ENCODE measurements at regions not wholly inside any gene's neighbourhood (a gene's known extent, or its start where the extent isn't known, plus 50 kb on each side); places are given as distances from the start of the nearest gene placed in this dataset.
"Not testable (repeated sequence)": the region's sequence is repeated elsewhere in the genome, so short reads cannot be mapped to it uniquely, and the experiment has no call there.

GRCh38 chr11:87604350-87604749, 566.6 kb downstream of the TMEM135 start:
- DNase-seq (ENCODE audit: insufficient read length, low spot score) (no peak), FAIRE-seq (no peak)
- no peak for TF ChIP-seq PAX5 (IDR thresholded peaks at IDR 0.05; ENCODE audit: insufficient read depth, low read length, severe bottlenecking)
- TF ChIP-seq POLR2A (IDR thresholded peaks at IDR 0.05; ENCODE audit: low read depth, low read length) = no peak
- no peak for TF ChIP-seq TAF1 (IDR thresholded peaks at IDR 0.05; ENCODE audit: low read depth, low read length)
- no peak for TF ChIP-seq POU2F2 (IDR thresholded peaks at IDR 0.05; ENCODE audit: low read depth, low read length)
- TF ChIP-seq POLR2AphosphoS5 (IDR thresholded peaks at IDR 0.05; ENCODE audit: low read depth, low read length) = no peak
- TF ChIP-seq SPI1 (IDR thresholded peaks at IDR 0.05; ENCODE audit: low read depth, low read length) = no peak

- FAIRE-seq = no peak
- TF ChIP-seq POU2F2 (IDR thresholded peaks at IDR 0.05; ENCODE audit: low read depth, low read length) = no peak
- no peak for TF ChIP-seq PAX5 (IDR thresholded peaks at IDR 0.05; ENCODE audit: insufficient read depth, low read length, severe bottlenecking)
- TF ChIP-seq SPI1 (IDR thresholded peaks at IDR 0.05; ENCODE audit: low read depth, low read length) = no peak
- no peak for TF ChIP-seq TAF1 (IDR thresholded peaks at IDR 0.05; ENCODE audit: low read depth, low read length)
- no peak for TF ChIP-seq POLR2AphosphoS5 (IDR thresholded peaks at IDR 0.05; ENCODE audit: low read depth, low read length)
- TF ChIP-seq POLR2A (IDR thresholded peaks at IDR 0.05; ENCODE audit: low read depth, low read length) = no peak
- DNase-seq (ENCODE audit: insufficient read length, low spot score) = no peak
Measured at GRCh38 chr11:87603887-87604286, 566.2 kb downstream of the TMEM135 start.

- no peak for FAIRE-seq
- no peak for DNase-seq (ENCODE audit: insufficient read length, low spot score)
- TF ChIP-seq PAX5 (IDR thresholded peaks at IDR 0.05; ENCODE audit: insufficient read depth, low read length, severe bottlenecking) = no peak
- no peak for TF ChIP-seq POU2F2 (IDR thresholded peaks at IDR 0.05; ENCODE audit: low read depth, low read length)
- TF ChIP-seq POLR2AphosphoS5 (IDR thresholded peaks at IDR 0.05; ENCODE audit: low read depth, low read length) = no peak
- no peak for TF ChIP-seq SPI1 (IDR thresholded peaks at IDR 0.05; ENCODE audit: low read depth, low read length)
- TF ChIP-seq TAF1 (IDR thresholded peaks at IDR 0.05; ENCODE audit: low read depth, low read length) = no peak
- TF ChIP-seq POLR2A (IDR thresholded peaks at IDR 0.05; ENCODE audit: low read depth, low read length) = no peak
Measured at GRCh38 chr11:87602776-87603175, 565.0 kb downstream of the TMEM135 start.

- DNase-seq (ENCODE audit: insufficient read length, low spot score) = no peak
- no peak for TF ChIP-seq TAF1 (IDR thresholded peaks at IDR 0.05; ENCODE audit: low read depth, low read length)
- TF ChIP-seq POU2F2 (IDR thresholded peaks at IDR 0.05; ENCODE audit: low read depth, low read length) = no peak
- no peak for TF ChIP-seq POLR2AphosphoS5 (IDR thresholded peaks at IDR 0.05; ENCODE audit: low read depth, low read length)
- TF ChIP-seq PAX5 (IDR thresholded peaks at IDR 0.05; ENCODE audit: insufficient read depth, low read length, severe bottlenecking) = no peak
- TF ChIP-seq SPI1 (IDR thresholded peaks at IDR 0.05; ENCODE audit: low read depth, low read length) = no peak
- no peak for TF ChIP-seq POLR2A (IDR thresholded peaks at IDR 0.05; ENCODE audit: low read depth, low read length)
- FAIRE-seq = no peak
Measured at GRCh38 chr11:87600938-87601337, 563.2 kb downstream of the TMEM135 start.

- no peak for TF ChIP-seq POLR2A (IDR thresholded peaks at IDR 0.05; ENCODE audit: low read depth, low read length)
- TF ChIP-seq POU2F2 (IDR thresholded peaks at IDR 0.05; ENCODE audit: low read depth, low read length) = no peak
- no peak for TF ChIP-seq SPI1 (IDR thresholded peaks at IDR 0.05; ENCODE audit: low read depth, low read length)
- no peak for TF ChIP-seq POLR2AphosphoS5 (IDR thresholded peaks at IDR 0.05; ENCODE audit: low read depth, low read length)
- no peak for TF ChIP-seq TAF1 (IDR thresholded peaks at IDR 0.05; ENCODE audit: low read depth, low read length)
- no peak for TF ChIP-seq PAX5 (IDR thresholded peaks at IDR 0.05; ENCODE audit: insufficient read depth, low read length, severe bottlenecking)
- DNase-seq (ENCODE audit: insufficient read length, low spot score) (no peak), FAIRE-seq (no peak)
Measured at GRCh38 chr11:87597725-87598124, 560.0 kb downstream of the TMEM135 start.

GRCh38 chr11:87596176-87596575, 558.4 kb downstream of the TMEM135 start:
- FAIRE-seq = no peak
- TF ChIP-seq SPI1 (IDR thresholded peaks at IDR 0.05; ENCODE audit: low read depth, low read length) = no peak
- TF ChIP-seq PAX5 (IDR thresholded peaks at IDR 0.05; ENCODE audit: insufficient read depth, low read length, severe bottlenecking) = no peak
- TF ChIP-seq POLR2AphosphoS5 (IDR thresholded peaks at IDR 0.05; ENCODE audit: low read depth, low read length) = no peak
- TF ChIP-seq POLR2A (IDR thresholded peaks at IDR 0.05; ENCODE audit: low read depth, low read length) = no peak
- no peak for TF ChIP-seq POU2F2 (IDR thresholded peaks at IDR 0.05; ENCODE audit: low read depth, low read length)
- DNase-seq (ENCODE audit: insufficient read length, low spot score) = no peak

- no peak for TF ChIP-seq TAF1 (IDR thresholded peaks at IDR 0.05; ENCODE audit: low read depth, low read length)
- no peak for TF ChIP-seq POLR2AphosphoS5 (IDR thresholded peaks at IDR 0.05; ENCODE audit: low read depth, low read length)
- TF ChIP-seq SPI1 (IDR thresholded peaks at IDR 0.05; ENCODE audit: low read depth, low read length) = no peak
- DNase-seq (ENCODE audit: insufficient read length, low spot score) (no peak), FAIRE-seq (no peak)
Measured at GRCh38 chr11:87589082-87589481, 551.3 kb downstream of the TMEM135 start.

- FAIRE-seq; DNase-seq (ENCODE audit: insufficient read length, low spot score): not testable (repeated sequence)
Measured at GRCh38 chr11:87585613-87586012, 547.9 kb downstream of the TMEM135 start.

GRCh38 chr11:87583931-87584330, 546.2 kb downstream of the TMEM135 start:
- DNase-seq (ENCODE audit: insufficient read length, low spot score) (no peak), FAIRE-seq (no peak)

GRCh38 chr11:87575088-87575487, 537.4 kb downstream of the TMEM135 start:
- FAIRE-seq (no peak), DNase-seq (ENCODE audit: insufficient read length, low spot score) (no peak)
- TF ChIP-seq POLR2A (IDR thresholded peaks at IDR 0.05; ENCODE audit: low read depth, low read length) = no peak

More at GRCh38 chr11:87583931-87584330, 546.2 kb downstream of the TMEM135 start:
- TF ChIP-seq POU2F2 (IDR thresholded peaks at IDR 0.05; ENCODE audit: low read depth, low read length) = no peak
- no peak for TF ChIP-seq PAX5 (IDR thresholded peaks at IDR 0.05; ENCODE audit: insufficient read depth, low read length, severe bottlenecking)
- no peak for TF ChIP-seq TAF1 (IDR thresholded peaks at IDR 0.05; ENCODE audit: low read depth, low read length)
- TF ChIP-seq SPI1 (IDR thresholded peaks at IDR 0.05; ENCODE audit: low read depth, low read length) = no peak
- TF ChIP-seq POLR2A (IDR thresholded peaks at IDR 0.05; ENCODE audit: low read depth, low read length) = no peak
- TF ChIP-seq POLR2AphosphoS5 (IDR thresholded peaks at IDR 0.05; ENCODE audit: low read depth, low read length) = no peak

GRCh38 chr11:87574193-87574592, 536.5 kb downstream of the TMEM135 start:
- TF ChIP-seq TAF1 (IDR thresholded peaks at IDR 0.05; ENCODE audit: low read depth, low read length) = no peak
- TF ChIP-seq POLR2AphosphoS5 (IDR thresholded peaks at IDR 0.05; ENCODE audit: low read depth, low read length) = no peak
- no peak for TF ChIP-seq POLR2A (IDR thresholded peaks at IDR 0.05; ENCODE audit: low read depth, low read length)
- TF ChIP-seq POU2F2 (IDR thresholded peaks at IDR 0.05; ENCODE audit: low read depth, low read length) = no peak
- FAIRE-seq (no peak), DNase-seq (ENCODE audit: insufficient read length, low spot score) (no peak)
